ENCODE measurements at regions not wholly inside any gene's neighbourhood (a gene's known extent, or its start where the extent isn't known, plus 50 kb on each side); places are given as distances from the start of the nearest gene placed in this dataset.
A peak's percentile ranks its signal among the peaks of the same experiment; 100 is the strongest.

DNA sequence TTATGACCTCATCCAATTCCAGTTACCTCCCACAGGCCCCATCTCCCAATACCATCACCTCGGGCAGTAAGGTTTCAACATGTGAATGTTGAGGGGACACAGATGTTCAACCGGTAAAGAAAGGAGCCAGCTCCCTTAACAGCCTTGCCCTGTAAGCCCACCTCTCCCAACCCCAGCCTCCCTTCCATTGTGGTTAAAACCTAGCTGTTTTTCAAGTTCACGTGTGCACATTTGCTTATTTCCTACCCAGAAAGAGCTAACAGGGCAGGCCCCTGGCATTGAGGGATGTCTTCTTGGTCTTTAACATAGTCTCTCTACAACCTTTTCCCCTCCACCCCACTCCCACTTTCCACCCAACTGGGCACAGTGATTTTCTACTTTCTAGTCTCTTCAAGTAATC lies 385.7 kb downstream of the FBXW7 start:
- Mint-ChIP-seq H3K27me3 (no peaks in the 10 kb centered on the region), H3K4me3 (no peak overlapping the region), H3K27ac (peak overlapping the region in 1 of 10 donors; percentile 55), H3K36me3 (peaks cover 0 to 19% (median 13%) of the 10 kb centered on the region in 3 donors), H3K9me3 (peaks cover 0 to 28% (median 18%) of the 10 kb centered on the region in 9 donors), H3K4me1 (peaks cover 0 to 20% (median 8%) of the 10 kb centered on the region in 4 donors)
- POLR2A ChIA-PET: interaction anchor here (0.6 kb wide), 1 partner anchor 373 kb away, joined by 3 read pairs; no protein-coding TSS in a partner anchor
- ATAC-seq: no peak
- DNase-seq: no peak

DNA sequence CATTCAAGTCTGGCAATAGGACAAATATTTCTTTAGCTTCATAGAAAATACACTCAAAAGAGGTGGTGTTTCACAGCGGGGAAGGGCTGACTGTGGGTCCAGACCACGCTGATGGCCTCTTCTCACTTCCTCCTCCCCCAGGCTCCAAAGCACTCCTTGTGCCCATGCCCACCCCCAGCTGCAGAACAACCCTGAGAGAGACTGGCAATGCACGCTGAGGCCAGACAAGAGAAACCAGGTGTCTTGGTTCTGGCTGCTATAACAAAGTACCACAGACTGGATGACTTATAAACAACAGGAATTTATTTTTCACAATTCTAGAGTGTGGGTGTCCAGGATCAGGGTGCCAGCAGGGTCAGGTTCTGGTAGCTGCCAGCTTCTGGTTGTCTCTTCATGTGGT lies 386.1 kb downstream of the FBXW7 start:
- Mint-ChIP-seq H3K4me1 (peaks cover 0 to 15% (median 5%) of the 10 kb centered on the region in 4 donors), H3K27me3 (no peaks in the 10 kb centered on the region), H3K4me3 (no peak overlapping the region), H3K27ac (no peak overlapping the region), H3K36me3 (peaks cover 0 to 20% (median 16%) of the 10 kb centered on the region in 3 donors), H3K9me3 (peaks cover 0 to 31% (median 15%) of the 10 kb centered on the region in 9 donors)
- DNase-seq (no peak), ATAC-seq (no peak)
- POLR2A ChIA-PET: no interaction called here

DNA sequence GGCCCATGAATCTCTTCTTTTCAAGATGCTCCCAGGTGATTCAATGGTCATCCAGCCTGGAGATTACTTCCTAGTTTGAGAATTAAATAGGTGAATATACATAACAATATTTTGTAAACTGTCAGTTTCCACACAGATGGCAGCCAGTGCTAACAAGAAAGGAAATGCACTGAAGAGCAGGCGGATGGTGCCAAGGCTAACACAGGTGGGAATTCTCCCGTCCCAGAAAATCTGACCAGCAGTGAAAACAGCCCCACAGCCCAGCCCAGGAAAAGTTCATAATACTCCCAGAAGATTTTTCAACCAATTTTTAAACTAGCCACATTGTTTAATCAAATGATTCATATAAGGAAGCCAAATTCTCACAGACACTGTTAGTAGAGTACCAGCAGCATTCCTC lies 387.2 kb upstream of the GATB start:
- no peaks in the 10 kb centered on the region for H3K27me3 Mint-ChIP-seq
- H3K4me1 Mint-ChIP-seq: peaks cover 0 to 6% (median 1%) of the 10 kb centered on the region in 4 donors
- DNase-seq (no peak), ATAC-seq (no peak)
- H3K27ac Mint-ChIP-seq: peak overlapping the region in 3 of 10 donors; percentile 21 to 66 (median 65)
- H3K4me3 Mint-ChIP-seq: no peak overlapping the region
- H3K9me3 Mint-ChIP-seq: peaks cover 0 to 44% (median 23%) of the 10 kb centered on the region in 9 donors
- POLR2A ChIA-PET: no interaction called here
- H3K36me3 Mint-ChIP-seq: peaks cover 2 to 26% (median 21%) of the 10 kb centered on the region in 3 donors

DNA sequence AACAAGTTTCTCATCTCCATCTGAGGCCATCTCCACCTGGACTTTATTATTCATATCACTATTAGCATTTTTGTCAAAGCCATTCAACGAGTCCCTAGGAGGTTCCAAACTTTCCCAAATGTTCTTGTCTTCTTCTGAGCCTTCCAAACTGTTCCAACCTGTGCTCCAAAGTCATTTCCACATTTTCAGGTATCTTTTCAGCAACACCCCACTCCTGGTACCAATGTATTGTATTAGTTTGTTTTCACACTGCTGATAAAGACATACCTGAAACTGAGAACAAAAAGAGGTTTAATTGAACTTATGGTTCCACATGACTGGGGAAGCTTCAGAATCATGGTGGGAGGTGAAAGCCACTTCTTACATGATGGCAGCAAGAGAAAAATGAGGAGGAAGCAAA lies 385.4 kb upstream of the GATB start:
- POLR2A ChIA-PET: no interaction called here
- H3K9me3 Mint-ChIP-seq: peaks cover 0 to 44% (median 23%) of the 10 kb centered on the region in 9 donors
- DNase-seq (no peak), ATAC-seq (no peak)
- no peaks in the 10 kb centered on the region for H3K27me3 Mint-ChIP-seq
- peaks cover 0 to 6% (median 1%) of the 10 kb centered on the region in 4 donors for H3K4me1 Mint-ChIP-seq
- no peak overlapping the region for H3K4me3 Mint-ChIP-seq
- peaks cover 2 to 30% (median 21%) of the 10 kb centered on the region in 3 donors for H3K36me3 Mint-ChIP-seq
- H3K27ac Mint-ChIP-seq: peak overlapping the region in 1 of 10 donors; percentile 37

DNA sequence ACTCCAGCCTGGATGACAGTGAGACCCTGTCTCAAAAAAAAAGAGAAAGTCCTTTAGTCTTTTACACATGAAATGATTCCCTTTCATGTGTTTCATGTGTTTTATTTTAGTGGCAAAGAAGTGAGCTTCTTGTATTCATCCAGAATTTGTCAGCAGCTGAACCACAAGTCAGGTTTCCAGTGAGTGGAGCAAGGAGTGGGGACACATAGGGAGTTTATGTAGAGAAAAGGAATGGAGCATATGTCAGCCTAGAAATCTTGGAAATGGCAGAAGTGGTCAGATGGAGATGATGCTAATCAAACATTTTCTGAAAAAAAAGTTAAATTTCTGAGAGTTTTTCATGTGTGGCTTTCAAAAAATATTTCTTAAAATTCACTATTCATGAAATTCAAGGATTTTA lies 383.0 kb upstream of the GATB start:
- Mint-ChIP-seq H3K4me1 (peaks cover under 1 to 3% (median 2%) of the 10 kb centered on the region in 4 donors), H3K9me3 (peaks cover 0 to 44% (median 23%) of the 10 kb centered on the region in 9 donors), H3K27me3 (no peaks in the 10 kb centered on the region), H3K4me3 (no peak overlapping the region), H3K36me3 (peaks cover 2 to 30% (median 21%) of the 10 kb centered on the region in 3 donors), H3K27ac (no peak overlapping the region)
- POLR2A ChIA-PET: interaction anchor here (0.6 kb wide), 1 partner anchor 1019 kb away, joined by 3 read pairs; no protein-coding TSS in a partner anchor
- DNase-seq: no peak
- ATAC-seq: no peak

DNA sequence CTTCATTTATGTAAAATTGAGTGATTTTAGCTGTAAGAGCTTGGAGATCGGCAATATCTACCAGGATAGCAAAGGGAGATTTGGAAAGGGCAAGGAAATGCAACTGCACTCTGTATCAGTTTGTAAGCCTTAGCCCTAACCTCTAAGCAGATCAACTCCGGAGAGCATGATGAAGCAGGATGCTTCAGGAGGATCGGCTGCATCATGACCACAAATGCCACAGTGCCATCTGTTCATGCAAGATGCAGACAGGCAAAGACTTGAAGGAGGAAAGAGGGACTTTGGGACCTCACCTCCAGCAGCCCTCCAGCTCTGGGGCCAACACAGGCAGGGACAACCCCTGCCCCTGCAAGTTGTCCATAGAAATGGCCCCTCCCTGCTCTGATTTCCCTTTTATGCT lies 377.6 kb upstream of the GATB start:
- Mint-ChIP-seq H3K36me3 (peaks cover 0 to 4% (median 0%) of the 10 kb centered on the region in 3 donors), H3K4me3 (peak overlapping the region in 2 of 10 donors; percentile 28 to 48), H3K27ac (peak overlapping the region in 3 of 10 donors; percentile 1 to 67 (median 63)), H3K4me1 (peaks cover 12 to 22% (median 15%) of the 10 kb centered on the region in 4 donors), H3K27me3 (no peaks in the 10 kb centered on the region), H3K9me3 (peaks cover 0 to 6% (median under 1%) of the 10 kb centered on the region in 9 donors)
- DNase-seq (peak in 5 of 10 donors; percentile 28 to 50 (median 39)), ATAC-seq (peak; percentile 76 to 83)
- POLR2A ChIA-PET: no interaction called here

DNA sequence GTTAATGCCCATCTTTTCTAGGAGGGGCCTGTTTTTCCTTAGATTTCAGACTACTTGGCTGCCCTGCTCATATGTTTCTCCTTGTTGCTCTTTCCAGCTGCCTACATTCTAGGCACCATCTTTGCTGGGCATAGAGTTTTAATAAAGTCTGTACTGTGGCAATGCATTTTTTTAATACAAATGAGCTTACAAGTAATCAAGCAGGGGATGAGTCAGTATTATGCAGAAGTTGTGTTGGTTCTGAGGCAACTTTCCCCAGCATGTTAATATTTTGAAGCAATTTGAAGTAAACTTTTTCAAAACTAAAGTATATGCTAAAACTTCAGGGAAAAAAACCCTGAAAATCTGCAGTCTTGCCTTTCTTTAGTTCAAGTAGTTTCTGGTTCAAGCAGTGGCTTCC lies 372.0 kb upstream of the GATB start:
- Mint-ChIP-seq H3K27ac (no peak overlapping the region), H3K4me1 (peaks cover 12 to 21% (median 16%) of the 10 kb centered on the region in 4 donors), H3K27me3 (no peaks in the 10 kb centered on the region), H3K4me3 (no peak overlapping the region), H3K36me3 (peaks cover 0 to 4% (median 0%) of the 10 kb centered on the region in 3 donors), H3K9me3 (peaks cover under 1 to 9% (median 5%) of the 10 kb centered on the region in 9 donors)
- no peak for ATAC-seq
- POLR2A ChIA-PET: interaction anchor here (0.6 kb wide), 1 partner anchor 94 kb away, joined by 3 read pairs; no protein-coding TSS in a partner anchor
- no peak for DNase-seq

DNA sequence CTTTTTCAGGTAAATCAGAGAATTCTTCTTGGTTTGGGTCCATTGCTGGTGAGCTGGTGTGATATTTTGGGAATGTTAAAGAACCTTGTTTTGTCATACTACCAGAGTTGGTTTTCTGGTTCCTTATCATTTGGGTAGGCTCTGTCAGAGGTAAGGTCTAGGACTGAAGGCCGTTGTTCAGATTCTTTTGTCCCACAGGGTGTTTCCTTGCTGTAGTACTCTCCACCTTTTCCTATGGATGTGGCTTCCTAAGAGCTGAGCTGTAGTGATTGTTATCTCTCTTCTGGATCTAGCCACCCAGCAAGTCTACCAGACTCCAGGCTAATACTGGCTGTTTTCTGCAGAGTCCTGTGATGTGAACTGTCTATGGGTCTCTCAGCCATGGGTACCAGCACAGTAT lies 367.5 kb upstream of the GATB start:
- H3K27ac Mint-ChIP-seq: no peak overlapping the region
- POLR2A ChIA-PET: interaction anchor here (0.6 kb wide), 1 partner anchor 259 kb away, joined by 5 read pairs; no protein-coding TSS in a partner anchor
- no peak for DNase-seq

DNA sequence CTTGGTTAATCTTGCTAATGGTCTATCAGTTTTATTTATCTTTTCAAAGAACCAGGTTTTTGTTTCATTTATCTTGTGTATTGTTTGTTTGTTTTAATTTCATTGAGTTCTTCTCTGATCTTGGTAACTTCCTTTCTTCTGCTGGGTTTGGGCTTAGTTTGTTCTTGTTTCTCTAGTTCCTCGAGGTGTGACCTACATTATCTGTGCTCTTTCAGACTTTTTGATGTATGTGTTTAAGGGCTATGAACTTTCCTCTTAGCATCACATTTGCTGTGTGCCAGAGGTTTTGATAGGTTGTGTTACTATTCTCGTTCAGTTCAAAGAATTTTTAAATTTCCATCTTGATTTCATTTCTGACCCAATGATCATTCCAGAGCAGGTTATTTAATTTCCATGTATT lies 365.4 kb upstream of the GATB start:
- no peak for DNase-seq
- Mint-ChIP-seq H3K9me3 (peaks cover 15 to 51% (median 31%) of the 10 kb centered on the region in 9 donors), H3K4me3 (no peak overlapping the region), H3K27ac (peak overlapping the region in 6 of 10 donors; percentile 4 to 70 (median 42)), H3K27me3 (no peaks in the 10 kb centered on the region), H3K36me3 (peaks cover 0 to 23% (median 14%) of the 10 kb centered on the region in 3 donors), H3K4me1 (peaks cover 10 to 30% (median 21%) of the 10 kb centered on the region in 4 donors)
- POLR2A ChIA-PET: no interaction called here
- ATAC-seq: no peak

More for the DNA sequence above, 367.5 kb upstream of the GATB start:
- H3K4me3 Mint-ChIP-seq: peak overlapping the region in 1 of 10 donors; percentile 4
- peaks cover 14 to 37% (median 20%) of the 10 kb centered on the region in 9 donors for H3K9me3 Mint-ChIP-seq
- H3K27me3 Mint-ChIP-seq: no peaks in the 10 kb centered on the region
- peaks cover 14 to 33% (median 26%) of the 10 kb centered on the region in 4 donors for H3K4me1 Mint-ChIP-seq
- no peak for ATAC-seq
- H3K36me3 Mint-ChIP-seq: peaks cover 0 to 16% (median 8%) of the 10 kb centered on the region in 3 donors

DNA sequence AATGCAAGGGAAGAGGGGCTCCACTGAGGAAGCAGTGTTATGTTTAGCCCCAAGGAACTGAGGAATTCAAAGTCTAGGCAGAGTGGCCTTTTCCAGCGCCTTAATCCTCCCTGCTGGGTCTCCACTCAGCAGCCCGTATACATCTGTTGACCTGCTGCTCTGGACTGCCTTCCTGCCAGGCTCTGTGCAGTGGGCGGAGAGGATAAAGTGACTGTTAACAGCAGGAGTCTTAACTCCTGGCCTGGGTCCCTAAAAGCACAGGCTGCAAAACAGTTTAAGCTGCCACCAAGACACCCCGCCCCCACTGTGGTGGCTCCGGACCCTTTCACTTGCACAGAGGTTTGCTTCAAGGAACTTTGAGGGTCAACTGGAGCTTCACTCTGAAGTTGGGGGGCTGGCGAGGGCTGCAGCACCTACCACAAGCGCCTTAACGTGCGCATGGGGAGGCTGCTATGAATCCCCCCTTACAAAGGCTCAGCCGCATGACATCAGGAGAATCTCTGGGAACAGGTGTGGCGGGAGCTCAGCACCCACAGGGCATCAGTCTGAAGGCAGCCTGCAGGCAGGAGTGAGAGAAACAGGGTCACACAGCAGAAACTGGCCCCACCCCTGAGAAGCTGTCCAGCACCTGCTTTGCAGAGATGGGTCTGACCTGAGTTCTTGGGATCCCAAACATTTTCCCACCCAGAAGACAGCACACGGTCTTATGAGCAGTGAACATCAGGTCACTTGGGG lies 358.2 kb upstream of the GATB start:
- peak overlapping the region in 6 of 10 donors; percentile 12 to 97 (median 40) for H3K27ac Mint-ChIP-seq
- peaks cover 35 to 50% (median 46%) of the 10 kb centered on the region in 4 donors for H3K4me1 Mint-ChIP-seq
- peaks cover 4 to 26% (median 12%) of the 10 kb centered on the region in 9 donors for H3K9me3 Mint-ChIP-seq
- H3K27me3 Mint-ChIP-seq: no peaks in the 10 kb centered on the region
- no peak for ATAC-seq
- POLR2A ChIA-PET: interaction anchor here (10.7 kb wide), 1 partner anchor 18 kb away, joined by 112 read pairs; no protein-coding TSS in a partner anchor
- no peak for DNase-seq
- H3K36me3 Mint-ChIP-seq: peaks cover 0 to 13% (median 8%) of the 10 kb centered on the region in 3 donors
- no peak overlapping the region for H3K4me3 Mint-ChIP-seq

DNA sequence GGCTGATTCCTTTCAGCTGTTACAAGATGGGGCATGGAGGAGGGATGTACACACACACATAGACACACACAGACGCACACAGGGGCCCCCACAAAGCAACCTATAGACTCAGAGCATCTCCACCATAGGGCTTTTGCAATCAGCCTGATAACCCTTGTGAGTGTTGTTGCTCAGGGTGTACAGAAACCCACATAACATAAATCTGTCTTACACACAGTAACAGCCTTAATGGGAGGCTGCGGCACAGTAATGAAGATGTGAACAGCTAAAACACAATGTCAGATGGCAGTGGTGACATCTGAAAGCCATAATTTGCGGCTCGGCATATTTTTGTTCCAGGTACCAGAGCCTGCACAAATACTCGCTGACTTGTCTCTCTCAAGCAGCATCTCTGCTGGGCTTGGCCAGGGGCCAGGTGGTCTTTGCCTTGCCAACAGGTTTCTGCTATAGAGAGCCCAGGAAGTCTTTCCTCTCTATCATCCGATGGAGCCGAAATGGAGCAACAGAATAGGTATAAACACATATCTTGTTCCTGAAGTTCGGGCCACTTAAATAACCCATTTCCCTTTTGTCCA lies 357.2 kb upstream of the GATB start:
- peak overlapping the region; percentile 29 to 99 (median 97) for H3K27ac Mint-ChIP-seq
- H3K4me1 Mint-ChIP-seq: peaks cover 39 to 58% (median 56%) of the 10 kb centered on the region in 4 donors
- H3K9me3 Mint-ChIP-seq: peaks cover 3 to 18% (median 8%) of the 10 kb centered on the region in 9 donors
- no peak for DNase-seq
- ATAC-seq: no peak
- peak overlapping the region in 3 of 10 donors; percentile 33 to 80 (median 48) for H3K4me3 Mint-ChIP-seq
- no peaks in the 10 kb centered on the region for H3K27me3 Mint-ChIP-seq
- POLR2A ChIA-PET: interaction anchor here (10.7 kb wide), 1 partner anchor 17 kb away, joined by 112 read pairs; no protein-coding TSS in a partner anchor
- peaks cover 0 to 6% (median 3%) of the 10 kb centered on the region in 3 donors for H3K36me3 Mint-ChIP-seq

DNA sequence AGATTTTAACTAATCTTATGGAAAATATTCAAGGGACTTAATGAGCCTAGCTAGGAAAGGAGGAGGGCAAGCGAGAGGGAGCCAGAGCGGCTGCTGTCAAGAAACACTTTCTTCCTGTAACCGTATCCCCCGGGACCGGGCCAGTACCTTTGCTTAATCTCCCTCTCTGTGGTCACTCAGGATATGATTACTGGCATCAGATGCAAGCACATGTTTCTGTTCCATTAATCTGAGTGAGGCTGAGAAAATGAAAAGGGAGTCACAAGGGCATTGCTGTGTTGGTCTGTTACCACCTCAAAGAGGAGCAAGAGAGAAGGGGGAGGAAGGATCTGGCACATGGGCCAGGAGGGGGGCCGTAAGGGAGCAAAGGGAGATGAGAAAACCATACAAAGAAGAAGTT lies 356.7 kb upstream of the GATB start:
- Mint-ChIP-seq H3K4me1 (peaks cover 42 to 63% (median 61%) of the 10 kb centered on the region in 4 donors), H3K9me3 (peaks cover 0 to 13% (median 5%) of the 10 kb centered on the region in 9 donors), H3K27ac (peak overlapping the region; percentile 69 to 99 (median 97))

More for the DNA sequence above, 356.7 kb upstream of the GATB start:
- Mint-ChIP-seq H3K36me3 (peaks cover 0 to 6% (median 0%) of the 10 kb centered on the region in 3 donors), H3K27me3 (no peaks in the 10 kb centered on the region), H3K4me3 (peak overlapping the region in 7 of 10 donors; percentile 1 to 91 (median 80))
- POLR2A ChIA-PET: interaction anchor here (0.6 to 10.7 kb wide), 2 partner anchors 16 to 17 kb away, joined by 4 to 112 read pairs; no protein-coding TSS in a partner anchor
- DNase-seq: no peak
- ATAC-seq: no peak
